K562 (cell line): ENCODE measurements at regions not wholly inside any gene's neighbourhood (a gene's known extent, or its start where the extent isn't known, plus 50 kb on each side); places are given as distances from the start of the nearest gene placed in this dataset.

Experiments
- HDAC1 ChIP-seq, 2 experiments: fragments of 450-650 bp; IDR thresholded peaks; 2 replicates each; pipeline ENCODE4 v1.6.1; 2016 to 2017; ENCODE audit warnings: inconsistent platforms in 1 of 2, mild to moderate bottlenecking in 1 of 2, moderate library complexity in 1 of 2
- HMGN3 ChIP-seq: IDR thresholded peaks from 2 replicates; pipeline ENCODE4 v1.6.1; 2011; ENCODE audit warnings: borderline replicate concordance, low read depth, mild to moderate bottlenecking, mixed read lengths, low read length; ENCODE audit not compliant: insufficient read length; ENCODE audit errors: extremely low read depth
- KAT2B ChIP-seq: IDR thresholded peaks from one replicate; pipeline ENCODE4 v1.6.1; 2012; ENCODE audit warnings: low read depth, mild to moderate bottlenecking, control low read depth, inconsistent platforms, low read length, moderate library complexity
- MIER1 ChIP-seq: fragments of 450-650 bp; IDR thresholded peaks from 2 replicates; pipeline ENCODE4 v1.6.1; 2016; ENCODE audit warnings: antibody characterized with exemption, mild to moderate bottlenecking, low read depth
- RHOXF2B ChIP-seq: fragments of 250-450 bp; sonication (Bioruptor Pico); conservative IDR thresholded peaks from 2 replicates; pipeline ENCODE4 v1.5.1; 2021
- TF ChIP-seq, protein P1 (sequence below): fragments of 450-650 bp; IDR thresholded peaks from 2 replicates; pipeline ENCODE4 v1.6.1; 2016; ENCODE audit warnings: mild to moderate bottlenecking, moderate library complexity
- TF ChIP-seq, protein P2 (sequence below): fragments of 450-650 bp; IDR thresholded peaks from 2 replicates; pipeline ENCODE4 v1.6.1; 2017; ENCODE audit warnings: mild to moderate bottlenecking, moderate library complexity
- TF ChIP-seq, protein P3 (sequence below): sonication (generic); formaldehyde crosslinking; IDR thresholded peaks from 2 replicates; pipeline ENCODE4 v1.8.0; 2022; ENCODE audit warnings: mild to moderate bottlenecking, low read depth, missing genetic modification reagents
- TF ChIP-seq, protein P4 (sequence below): fragments of 450-650 bp; IDR thresholded peaks from 2 replicates; pipeline ENCODE4 v1.6.1; 2018; ENCODE audit not compliant: partially characterized antibody

DNA sequence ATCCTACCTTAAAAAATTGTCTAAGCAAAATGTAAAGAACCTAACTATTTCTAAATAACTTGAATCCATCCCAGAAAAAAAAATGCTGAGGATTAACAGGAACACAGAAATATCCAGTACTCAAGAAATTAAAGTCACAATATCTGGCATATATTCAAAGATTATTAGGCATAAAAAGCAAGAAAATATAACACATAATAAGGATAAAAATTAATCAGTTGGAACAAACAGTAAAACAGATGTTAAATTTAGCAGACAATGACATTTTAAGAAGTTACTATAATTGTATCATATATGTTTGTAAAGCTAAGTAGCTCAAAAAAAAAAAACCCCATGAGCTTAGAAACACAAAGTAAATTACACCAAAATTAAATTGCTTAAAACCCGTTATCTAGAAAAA, 427.4 kb upstream of the GYPC start (continued):
- TF ChIP-seq, protein P1, sequence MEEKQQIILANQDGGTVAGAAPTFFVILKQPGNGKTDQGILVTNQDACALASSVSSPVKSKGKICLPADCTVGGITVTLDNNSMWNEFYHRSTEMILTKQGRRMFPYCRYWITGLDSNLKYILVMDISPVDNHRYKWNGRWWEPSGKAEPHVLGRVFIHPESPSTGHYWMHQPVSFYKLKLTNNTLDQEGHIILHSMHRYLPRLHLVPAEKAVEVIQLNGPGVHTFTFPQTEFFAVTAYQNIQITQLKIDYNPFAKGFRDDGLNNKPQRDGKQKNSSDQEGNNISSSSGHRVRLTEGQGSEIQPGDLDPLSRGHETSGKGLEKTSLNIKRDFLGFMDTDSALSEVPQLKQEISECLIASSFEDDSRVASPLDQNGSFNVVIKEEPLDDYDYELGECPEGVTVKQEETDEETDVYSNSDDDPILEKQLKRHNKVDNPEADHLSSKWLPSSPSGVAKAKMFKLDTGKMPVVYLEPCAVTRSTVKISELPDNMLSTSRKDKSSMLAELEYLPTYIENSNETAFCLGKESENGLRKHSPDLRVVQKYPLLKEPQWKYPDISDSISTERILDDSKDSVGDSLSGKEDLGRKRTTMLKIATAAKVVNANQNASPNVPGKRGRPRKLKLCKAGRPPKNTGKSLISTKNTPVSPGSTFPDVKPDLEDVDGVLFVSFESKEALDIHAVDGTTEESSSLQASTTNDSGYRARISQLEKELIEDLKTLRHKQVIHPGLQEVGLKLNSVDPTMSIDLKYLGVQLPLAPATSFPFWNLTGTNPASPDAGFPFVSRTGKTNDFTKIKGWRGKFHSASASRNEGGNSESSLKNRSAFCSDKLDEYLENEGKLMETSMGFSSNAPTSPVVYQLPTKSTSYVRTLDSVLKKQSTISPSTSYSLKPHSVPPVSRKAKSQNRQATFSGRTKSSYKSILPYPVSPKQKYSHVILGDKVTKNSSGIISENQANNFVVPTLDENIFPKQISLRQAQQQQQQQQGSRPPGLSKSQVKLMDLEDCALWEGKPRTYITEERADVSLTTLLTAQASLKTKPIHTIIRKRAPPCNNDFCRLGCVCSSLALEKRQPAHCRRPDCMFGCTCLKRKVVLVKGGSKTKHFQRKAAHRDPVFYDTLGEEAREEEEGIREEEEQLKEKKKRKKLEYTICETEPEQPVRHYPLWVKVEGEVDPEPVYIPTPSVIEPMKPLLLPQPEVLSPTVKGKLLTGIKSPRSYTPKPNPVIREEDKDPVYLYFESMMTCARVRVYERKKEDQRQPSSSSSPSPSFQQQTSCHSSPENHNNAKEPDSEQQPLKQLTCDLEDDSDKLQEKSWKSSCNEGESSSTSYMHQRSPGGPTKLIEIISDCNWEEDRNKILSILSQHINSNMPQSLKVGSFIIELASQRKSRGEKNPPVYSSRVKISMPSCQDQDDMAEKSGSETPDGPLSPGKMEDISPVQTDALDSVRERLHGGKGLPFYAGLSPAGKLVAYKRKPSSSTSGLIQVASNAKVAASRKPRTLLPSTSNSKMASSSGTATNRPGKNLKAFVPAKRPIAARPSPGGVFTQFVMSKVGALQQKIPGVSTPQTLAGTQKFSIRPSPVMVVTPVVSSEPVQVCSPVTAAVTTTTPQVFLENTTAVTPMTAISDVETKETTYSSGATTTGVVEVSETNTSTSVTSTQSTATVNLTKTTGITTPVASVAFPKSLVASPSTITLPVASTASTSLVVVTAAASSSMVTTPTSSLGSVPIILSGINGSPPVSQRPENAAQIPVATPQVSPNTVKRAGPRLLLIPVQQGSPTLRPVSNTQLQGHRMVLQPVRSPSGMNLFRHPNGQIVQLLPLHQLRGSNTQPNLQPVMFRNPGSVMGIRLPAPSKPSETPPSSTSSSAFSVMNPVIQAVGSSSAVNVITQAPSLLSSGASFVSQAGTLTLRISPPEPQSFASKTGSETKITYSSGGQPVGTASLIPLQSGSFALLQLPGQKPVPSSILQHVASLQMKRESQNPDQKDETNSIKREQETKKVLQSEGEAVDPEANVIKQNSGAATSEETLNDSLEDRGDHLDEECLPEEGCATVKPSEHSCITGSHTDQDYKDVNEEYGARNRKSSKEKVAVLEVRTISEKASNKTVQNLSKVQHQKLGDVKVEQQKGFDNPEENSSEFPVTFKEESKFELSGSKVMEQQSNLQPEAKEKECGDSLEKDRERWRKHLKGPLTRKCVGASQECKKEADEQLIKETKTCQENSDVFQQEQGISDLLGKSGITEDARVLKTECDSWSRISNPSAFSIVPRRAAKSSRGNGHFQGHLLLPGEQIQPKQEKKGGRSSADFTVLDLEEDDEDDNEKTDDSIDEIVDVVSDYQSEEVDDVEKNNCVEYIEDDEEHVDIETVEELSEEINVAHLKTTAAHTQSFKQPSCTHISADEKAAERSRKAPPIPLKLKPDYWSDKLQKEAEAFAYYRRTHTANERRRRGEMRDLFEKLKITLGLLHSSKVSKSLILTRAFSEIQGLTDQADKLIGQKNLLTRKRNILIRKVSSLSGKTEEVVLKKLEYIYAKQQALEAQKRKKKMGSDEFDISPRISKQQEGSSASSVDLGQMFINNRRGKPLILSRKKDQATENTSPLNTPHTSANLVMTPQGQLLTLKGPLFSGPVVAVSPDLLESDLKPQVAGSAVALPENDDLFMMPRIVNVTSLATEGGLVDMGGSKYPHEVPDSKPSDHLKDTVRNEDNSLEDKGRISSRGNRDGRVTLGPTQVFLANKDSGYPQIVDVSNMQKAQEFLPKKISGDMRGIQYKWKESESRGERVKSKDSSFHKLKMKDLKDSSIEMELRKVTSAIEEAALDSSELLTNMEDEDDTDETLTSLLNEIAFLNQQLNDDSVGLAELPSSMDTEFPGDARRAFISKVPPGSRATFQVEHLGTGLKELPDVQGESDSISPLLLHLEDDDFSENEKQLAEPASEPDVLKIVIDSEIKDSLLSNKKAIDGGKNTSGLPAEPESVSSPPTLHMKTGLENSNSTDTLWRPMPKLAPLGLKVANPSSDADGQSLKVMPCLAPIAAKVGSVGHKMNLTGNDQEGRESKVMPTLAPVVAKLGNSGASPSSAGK = no peak
- no peak for TF ChIP-seq HDAC1 (IDR thresholded peaks at IDR 0.05)
- TF ChIP-seq, protein P2, sequence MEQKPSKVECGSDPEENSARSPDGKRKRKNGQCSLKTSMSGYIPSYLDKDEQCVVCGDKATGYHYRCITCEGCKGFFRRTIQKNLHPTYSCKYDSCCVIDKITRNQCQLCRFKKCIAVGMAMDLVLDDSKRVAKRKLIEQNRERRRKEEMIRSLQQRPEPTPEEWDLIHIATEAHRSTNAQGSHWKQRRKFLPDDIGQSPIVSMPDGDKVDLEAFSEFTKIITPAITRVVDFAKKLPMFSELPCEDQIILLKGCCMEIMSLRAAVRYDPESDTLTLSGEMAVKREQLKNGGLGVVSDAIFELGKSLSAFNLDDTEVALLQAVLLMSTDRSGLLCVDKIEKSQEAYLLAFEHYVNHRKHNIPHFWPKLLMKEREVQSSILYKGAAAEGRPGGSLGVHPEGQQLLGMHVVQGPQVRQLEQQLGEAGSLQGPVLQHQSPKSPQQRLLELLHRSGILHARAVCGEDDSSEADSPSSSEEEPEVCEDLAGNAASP = no peak
- TF ChIP-seq, protein P3, sequence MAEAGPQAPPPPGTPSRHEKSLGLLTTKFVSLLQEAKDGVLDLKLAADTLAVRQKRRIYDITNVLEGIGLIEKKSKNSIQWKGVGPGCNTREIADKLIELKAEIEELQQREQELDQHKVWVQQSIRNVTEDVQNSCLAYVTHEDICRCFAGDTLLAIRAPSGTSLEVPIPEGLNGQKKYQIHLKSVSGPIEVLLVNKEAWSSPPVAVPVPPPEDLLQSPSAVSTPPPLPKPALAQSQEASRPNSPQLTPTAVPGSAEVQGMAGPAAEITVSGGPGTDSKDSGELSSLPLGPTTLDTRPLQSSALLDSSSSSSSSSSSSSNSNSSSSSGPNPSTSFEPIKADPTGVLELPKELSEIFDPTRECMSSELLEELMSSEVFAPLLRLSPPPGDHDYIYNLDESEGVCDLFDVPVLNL (CRISPR knock-in tag) = no peak
- TF ChIP-seq, protein P4, sequence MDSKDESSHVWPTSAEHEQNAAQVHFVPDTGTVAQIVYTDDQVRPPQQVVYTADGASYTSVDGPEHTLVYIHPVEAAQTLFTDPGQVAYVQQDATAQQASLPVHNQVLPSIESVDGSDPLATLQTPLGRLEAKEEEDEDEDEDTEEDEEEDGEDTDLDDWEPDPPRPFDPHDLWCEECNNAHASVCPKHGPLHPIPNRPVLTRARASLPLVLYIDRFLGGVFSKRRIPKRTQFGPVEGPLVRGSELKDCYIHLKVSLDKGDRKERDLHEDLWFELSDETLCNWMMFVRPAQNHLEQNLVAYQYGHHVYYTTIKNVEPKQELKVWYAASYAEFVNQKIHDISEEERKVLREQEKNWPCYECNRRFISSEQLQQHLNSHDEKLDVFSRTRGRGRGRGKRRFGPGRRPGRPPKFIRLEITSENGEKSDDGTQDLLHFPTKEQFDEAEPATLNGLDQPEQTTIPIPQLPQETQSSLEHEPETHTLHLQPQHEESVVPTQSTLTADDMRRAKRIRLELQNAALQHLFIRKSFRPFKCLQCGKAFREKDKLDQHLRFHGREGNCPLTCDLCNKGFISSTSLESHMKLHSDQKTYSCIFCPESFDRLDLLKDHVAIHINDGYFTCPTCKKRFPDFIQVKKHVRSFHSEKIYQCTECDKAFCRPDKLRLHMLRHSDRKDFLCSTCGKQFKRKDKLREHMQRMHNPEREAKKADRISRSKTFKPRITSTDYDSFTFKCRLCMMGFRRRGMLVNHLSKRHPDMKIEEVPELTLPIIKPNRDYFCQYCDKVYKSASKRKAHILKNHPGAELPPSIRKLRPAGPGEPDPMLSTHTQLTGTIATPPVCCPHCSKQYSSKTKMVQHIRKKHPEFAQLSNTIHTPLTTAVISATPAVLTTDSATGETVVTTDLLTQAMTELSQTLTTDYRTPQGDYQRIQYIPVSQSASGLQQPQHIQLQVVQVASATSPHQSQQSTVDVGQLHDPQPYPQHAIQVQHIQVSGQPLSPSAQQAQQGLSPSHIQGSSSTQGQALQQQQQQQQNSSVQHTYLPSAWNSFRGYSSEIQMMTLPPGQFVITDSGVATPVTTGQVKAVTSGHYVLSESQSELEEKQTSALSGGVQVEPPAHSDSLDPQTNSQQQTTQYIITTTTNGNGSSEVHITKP = no peak
- no peak for TF ChIP-seq MIER1
- TF ChIP-seq KAT2B = no peak
- TF ChIP-seq HMGN3 = no peak
- no peak for TF ChIP-seq RHOXF2B (CRISPR knock-in tag)
